HG03571 (cell line): ENCODE measurements at regions not wholly inside any gene's neighbourhood (a gene's known extent, or its start where the extent isn't known, plus 50 kb on each side); places are given as distances from the start of the nearest gene placed in this dataset.
"Not testable (repeated sequence)": the region's sequence is repeated elsewhere in the genome, so short reads cannot be mapped to it uniquely, and the experiment has no call there.

Experiments used
- ATAC-seq: cut with Tn5 transposase; IDR thresholded peaks from one replicate; pipeline ENCODE4 v1.9.1; 2021; ENCODE audit not compliant: unreplicated experiment

GRCh38 chr4:121616449-121616848, 80.3 kb downstream of the ANXA5 start:
- not testable (repeated sequence) for ATAC-seq

DNA sequence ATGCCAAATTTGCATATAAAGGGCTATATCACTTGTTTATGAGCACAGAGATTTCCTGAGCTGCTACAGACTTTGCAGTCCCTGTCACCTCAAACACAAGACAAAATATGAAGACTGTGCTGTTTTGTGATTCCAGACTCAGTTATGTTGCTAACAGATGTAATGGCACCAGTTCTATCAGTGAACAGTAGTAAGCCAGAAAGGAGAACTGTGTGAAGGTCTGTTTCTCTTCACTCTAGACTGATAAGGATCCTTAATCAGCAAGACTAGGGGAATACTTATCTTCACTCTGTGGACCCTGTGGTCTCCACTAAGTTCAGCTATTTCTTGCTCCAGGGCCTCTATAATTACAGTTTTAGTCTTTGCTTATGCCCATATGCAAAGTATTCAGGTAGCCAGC, 82.7 kb downstream of the ANXA5 start:
- no peak for ATAC-seq

DNA sequence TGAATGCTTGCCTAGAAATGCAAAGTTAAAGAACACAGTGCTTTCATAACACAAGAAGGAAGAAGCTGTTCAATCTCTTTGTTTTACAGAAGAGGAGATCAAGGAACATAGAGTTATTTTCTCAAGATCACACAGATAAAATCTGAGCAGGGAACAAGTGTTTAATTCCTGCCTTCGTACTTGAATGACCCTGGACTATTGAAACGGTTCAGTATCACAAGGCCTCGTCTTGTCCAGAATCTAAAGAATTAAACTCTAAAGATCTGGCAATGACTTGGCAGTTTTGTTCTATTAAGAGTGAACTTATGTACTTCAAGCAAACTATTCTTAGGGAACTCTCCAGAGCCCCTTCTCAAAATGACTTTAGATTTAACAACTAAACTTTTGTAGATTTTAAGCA, 97.7 kb downstream of the ANXA5 start:
- no peak for ATAC-seq

DNA sequence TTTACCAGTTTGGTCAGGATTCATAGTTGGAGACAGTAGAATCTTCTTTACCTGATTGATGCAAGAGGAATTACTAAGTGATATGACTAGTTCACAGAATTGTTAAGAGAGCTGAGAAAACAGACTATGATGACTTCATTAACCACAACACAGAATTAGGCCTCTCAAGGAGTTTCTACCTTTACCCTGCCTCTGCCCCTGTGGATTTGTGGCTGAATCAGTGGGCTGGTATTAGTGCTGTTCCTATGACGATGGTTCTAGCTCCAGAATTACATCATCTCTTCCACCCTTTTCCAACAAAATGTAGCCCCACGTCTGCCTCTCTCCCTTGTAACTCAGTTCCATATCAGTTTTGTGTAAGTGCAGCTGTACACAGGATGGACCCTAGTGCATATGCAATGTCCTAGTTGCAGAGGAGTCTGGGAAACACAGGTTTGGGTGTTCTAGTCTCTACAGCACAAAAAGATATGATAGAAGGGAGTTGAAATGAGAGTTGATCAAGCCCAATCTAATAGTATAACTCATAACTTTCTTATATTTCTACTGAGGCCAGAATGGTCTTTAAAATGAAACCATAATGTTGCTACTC, 99.3 kb downstream of the ANXA5 start:
- ATAC-seq, result no peak

GRCh38 chr4:121594796-121595526, 101.8 kb downstream of the ANXA5 start:
- ATAC-seq, result no peak

GRCh38 chr4:121593760-121594159, 103.0 kb downstream of the ANXA5 start:
- no peak for ATAC-seq

GRCh38 chr4:121592257-121592656, 104.5 kb downstream of the ANXA5 start:
- not testable (repeated sequence) for ATAC-seq

DNA sequence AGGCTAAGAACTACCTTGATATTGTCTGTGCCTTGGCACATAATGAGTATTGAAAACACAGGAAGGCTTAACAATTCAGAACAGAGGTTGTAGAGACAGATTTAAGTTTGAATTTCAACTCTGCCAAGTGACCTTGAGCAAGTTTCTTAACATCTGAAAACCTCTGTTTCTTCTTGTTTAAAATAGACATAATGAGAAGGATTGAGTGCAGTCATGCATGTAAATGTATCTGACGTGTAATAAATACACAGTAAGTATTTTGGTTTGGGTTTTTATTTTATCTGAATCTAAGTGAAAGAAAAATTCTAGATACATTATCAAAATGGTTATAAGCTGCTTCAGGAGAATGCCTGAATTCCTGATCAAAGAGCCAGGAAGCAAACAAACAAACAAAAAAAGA, 111.9 kb downstream of the ANXA5 start:
- no peak for ATAC-seq

DNA sequence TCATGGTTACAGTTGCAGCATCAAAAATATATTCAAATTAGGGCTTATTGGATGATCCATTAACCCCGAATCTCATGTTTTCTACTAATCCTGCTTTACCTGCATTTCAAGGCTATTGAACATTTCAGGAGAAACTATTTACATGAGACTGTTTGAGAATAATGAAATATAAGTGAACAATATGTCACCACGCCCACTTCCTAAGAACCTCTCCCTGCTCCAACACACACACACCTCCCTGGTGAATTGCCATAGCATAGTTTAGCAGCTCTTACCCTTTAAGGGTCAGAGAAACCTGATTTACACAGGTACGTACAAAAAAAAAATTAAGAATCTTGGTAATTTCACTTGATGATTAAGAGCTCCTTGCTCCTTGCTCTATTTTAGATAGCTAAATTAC, 113.4 kb downstream of the ANXA5 start:
- ATAC-seq, result no peak

DNA sequence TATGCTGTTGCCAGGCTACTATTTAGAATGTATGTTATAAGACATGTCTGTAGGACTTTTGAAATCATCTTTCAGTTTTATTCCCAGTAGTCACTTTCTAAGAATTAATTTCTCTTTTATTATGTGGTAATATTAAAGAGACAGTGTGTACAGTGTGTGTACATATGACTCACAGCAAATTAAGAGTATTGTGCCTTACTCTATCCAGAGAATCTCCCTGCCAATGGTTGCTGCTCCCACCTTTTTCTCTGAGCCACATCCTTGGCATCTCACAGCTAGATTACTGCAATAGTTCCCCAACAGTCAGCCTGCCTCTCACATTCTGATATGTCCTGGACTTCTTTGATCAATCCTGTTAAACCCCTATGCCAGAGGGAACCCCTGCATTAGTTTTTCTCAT, 114.5 kb downstream of the ANXA5 start:
- no peak for ATAC-seq

GRCh38 chr4:121575392-121575791, 121.4 kb downstream of the ANXA5 start:
- not testable (repeated sequence) for ATAC-seq

DNA sequence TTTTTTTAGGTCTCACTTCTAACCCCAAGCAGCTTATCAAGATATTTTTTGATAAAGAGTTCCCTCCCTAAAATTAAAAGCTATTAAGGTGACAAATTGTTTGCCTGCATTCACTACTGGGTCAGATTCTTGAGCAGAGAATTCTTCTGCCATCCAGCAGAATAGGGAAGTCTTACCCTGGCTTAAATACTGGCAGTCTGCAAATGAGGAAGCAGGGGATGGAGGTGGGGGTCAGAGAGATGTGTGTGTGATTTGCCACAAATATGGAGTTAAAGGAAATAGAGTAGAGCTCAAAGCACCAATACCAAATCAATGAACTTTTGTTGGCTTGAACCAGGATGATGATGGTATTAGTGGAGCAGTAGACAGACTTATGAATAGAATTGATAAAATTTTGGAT, 122.2 kb downstream of the ANXA5 start:
- ATAC-seq, result no peak

DNA sequence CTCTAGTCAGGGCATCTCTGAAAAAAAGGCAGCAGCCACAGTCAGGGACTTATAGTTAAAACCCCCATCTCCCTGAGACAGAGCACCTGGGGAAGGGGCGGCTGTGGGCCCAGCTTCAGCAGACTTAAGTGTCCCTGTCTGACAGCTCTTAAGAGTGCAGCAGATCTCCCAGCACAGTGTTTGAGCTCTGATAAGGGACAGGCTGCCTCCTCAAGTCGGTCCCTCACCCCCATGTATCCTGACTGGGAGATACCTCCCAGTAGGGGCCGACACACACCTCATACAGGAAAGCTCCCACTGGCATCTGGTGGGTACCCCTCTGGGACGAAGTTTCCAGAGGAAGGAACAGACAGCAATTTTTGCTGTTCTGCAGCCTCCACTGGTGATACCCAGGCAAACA, 129.0 kb downstream of the ANXA5 start:
- no peak for ATAC-seq

DNA sequence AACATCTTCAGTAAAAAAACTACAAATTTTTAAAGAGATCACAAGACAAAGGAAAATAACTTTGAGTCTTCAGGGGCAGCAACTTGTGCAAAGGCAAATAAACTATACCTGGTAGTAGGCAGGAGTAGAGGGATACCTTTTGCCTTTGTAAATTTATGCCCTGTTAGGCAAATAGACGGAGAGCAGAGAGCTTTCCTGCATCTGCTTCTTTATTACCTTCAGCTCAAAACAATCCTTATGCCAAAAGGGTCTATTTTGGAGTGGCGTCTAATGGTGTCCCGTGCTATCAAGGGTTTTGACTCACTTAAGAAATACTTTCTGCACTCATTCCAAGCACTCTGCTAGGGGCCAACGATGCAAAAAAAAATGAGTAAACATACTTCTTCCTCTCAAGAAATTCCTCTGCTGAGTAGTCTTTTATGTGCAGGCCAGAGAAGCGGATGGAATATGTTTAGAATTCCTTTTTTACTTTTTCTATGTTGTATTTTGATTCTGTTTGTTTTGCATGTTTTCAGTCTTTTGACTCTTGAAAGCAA, 131.9 kb downstream of the ANXA5 start:
- no peak for ATAC-seq

DNA sequence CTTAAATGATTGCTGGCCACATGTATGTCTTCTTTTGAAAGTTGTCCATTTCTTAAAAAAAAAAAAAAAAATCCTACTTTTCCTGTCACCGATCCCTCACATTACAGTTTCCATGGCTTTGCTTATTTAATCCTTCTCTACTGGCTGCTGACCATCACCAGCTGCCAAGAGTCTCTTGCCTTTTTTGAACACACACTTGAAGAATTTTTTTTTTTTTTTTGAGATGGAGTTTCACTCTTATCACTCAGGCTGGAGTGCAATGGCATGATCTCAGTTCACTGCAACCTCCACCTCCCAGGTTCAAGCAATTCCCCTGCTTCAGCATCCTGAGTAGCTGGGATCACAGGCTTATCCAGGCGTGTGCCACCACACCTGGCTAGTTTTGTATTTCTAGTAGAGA, 134.0 kb downstream of the ANXA5 start:
- ATAC-seq, result no peak

DNA sequence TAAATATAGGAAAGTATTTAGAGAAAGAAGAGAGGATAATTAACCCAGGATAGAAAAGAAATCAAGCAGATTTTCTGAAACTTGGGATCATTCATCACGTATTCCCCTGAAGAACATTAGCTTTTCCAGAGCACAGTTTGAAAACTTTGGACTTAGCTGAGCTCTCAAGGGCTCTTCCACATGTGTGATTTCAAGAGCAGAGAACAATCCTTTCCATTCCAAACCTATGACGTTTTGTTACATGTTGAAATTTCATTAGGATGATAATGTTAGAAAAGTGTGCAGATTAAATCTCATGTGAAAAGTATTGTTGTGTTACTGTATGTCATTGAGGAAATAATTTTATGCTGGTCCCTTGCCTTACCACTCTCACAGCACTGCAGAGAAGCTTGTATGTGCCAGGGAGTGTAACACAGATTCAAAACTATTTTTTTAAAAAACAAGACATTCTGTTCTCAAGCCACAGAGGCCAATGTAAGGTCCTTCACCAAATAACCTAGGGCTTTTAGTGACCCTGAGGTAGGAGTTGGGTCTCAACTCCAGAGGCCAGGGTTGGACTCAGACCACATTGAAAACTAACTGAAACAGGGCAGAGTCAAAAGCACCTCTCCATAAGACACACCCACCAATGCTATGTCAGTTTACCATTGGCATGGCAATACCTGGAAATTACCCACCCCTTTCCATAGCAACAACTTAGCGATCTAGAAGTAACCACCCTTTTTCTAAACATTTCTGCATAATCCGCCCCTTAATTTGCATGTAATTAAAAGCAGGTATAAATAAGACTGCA, 141.3 kb downstream of the ANXA5 start:
- no peak for ATAC-seq

- no peak for ATAC-seq
Measured at GRCh38 chr4:121554382-121554781, 142.4 kb downstream of the ANXA5 start.

DNA sequence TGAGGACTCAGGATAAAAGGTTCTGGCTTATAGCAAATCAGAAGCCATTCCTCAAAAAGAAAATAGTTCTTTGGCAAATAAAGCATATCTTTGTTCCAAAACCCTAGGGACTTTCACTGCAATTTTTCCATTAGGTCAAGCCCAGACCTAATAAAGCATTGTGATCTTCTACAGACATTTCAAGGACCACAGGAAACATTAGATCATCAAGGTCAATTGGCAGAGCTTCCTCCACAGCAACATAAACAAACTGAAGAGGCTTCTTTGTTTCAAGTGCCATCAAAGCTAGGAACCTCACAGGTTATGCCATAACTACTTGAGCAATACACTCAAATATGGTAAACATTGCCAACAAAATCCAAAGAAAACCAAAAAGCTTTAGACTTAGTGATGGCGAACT, 144.9 kb downstream of the ANXA5 start:
- no peak for ATAC-seq

- ATAC-seq, result no peak
Measured at GRCh38 chr4:121551271-121551670, 145.5 kb downstream of the ANXA5 start.

DNA sequence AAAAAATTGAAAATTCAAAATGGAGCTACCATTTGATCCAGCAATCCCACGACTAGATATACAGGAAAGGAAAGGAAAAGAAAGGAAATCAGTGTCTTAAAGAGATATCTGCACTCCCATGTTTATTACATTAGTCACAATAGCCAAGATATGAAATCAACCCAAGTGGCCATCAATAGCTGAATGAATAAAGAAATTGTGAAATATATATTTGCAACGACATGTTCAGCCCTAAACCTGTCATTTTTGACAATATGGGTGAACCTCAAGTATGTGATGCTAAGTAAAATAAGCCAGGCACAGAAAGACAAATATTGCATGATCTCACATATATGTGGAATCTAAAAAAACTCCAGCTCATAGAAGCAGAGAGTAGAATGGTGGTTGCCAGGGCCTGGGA, 155.1 kb downstream of the ANXA5 start:
- no peak for ATAC-seq

DNA sequence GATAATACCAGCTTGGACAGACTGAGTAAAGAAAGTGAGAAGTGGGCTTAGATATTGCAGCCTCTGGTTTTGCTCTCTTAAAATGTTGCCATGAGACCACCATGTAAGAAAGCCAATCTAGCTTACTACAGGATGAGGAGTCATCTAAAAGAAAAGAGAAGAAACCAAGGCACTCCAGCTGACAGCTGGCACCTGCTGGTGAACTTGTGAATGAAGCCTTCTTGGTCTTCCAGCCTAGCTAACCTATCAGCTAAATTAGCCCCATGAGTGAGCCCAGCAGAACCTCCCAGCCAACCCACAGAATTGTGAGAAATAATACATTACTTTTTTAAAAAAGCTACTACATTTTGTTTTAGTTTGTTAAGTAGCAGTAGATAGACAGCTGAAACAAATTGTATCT, 154.5 kb upstream of the QRFPR start:
- no peak for ATAC-seq

GRCh38 chr4:121534187-121534586, 153.4 kb upstream of the QRFPR start:
- no peak for ATAC-seq
